Body of pancreas (tissue), 4 donors: ENCODE measurements at regions not wholly inside any gene's neighbourhood (a gene's known extent, or its start where the extent isn't known, plus 50 kb on each side); places are given as distances from the start of the nearest gene placed in this dataset.

ENCODE experiments used
- ATAC-seq: fragments of 150-250 bp; one replicate; pipeline ENCODE4 v1.9.1; 2016
- DNase-seq, 4 donors: peaks; one replicate each; pipeline ENCODE4 v3.0.0-alpha.2; 2019
- H3K27ac ChIP-seq, 4 donors: fragments of 200-600 bp; sonication (generic); 1 replicate in 3 of 4; 2 replicates in 1 of 4; pipeline versions ENCODE4 v1.5.1 to v1.6.1; 2016 to 2019; ENCODE audit warnings: mild to moderate bottlenecking in 1 of 4, mixed read lengths in 1 of 4, moderate library complexity in 1 of 4
- H3K27me3 ChIP-seq, 2 donors: fragments of 200-600 bp; sonication (generic); one replicate each; pipeline ENCODE4 v1.6.0; 2016; ENCODE audit warnings: mild to moderate bottlenecking in 1 of 2
- H3K36me3 ChIP-seq, 2 donors: fragments of 200-600 bp; sonication (generic); replicated peaks in 1 of 2; 2 replicates each; pipeline ENCODE4 v1.5.1; 2016; ENCODE audit warnings: low read depth in 2 of 2; ENCODE audit not compliant: insufficient read depth in 1 of 2
- H3K4me1 ChIP-seq: fragments of 200-600 bp; sonication (generic); one replicate; pipeline ENCODE4 v1.6.0; 2016
- H3K4me3 ChIP-seq, 2 donors: fragments of 200-600 bp; sonication (generic); 1 replicate in 1 of 2; 2 replicates in 1 of 2; pipeline ENCODE4 v1.5.1; 2016 to 2019
- H3K9me3 ChIP-seq, 3 donors: fragments of 200-600 bp; sonication (generic); 1 replicate in 2 of 3; 2 replicates in 1 of 3; pipeline ENCODE4 v1.5.1; 2016
- POLR2A ChIP-seq, 3 donors: fragments of 450-650 bp; IDR thresholded peaks; one replicate each; pipeline ENCODE4 v1.6.1; 2016; ENCODE audit warnings: antibody characterized with exemption in 3 of 3, mild to moderate bottlenecking in 2 of 3
- WGBS, 2 donors: methylation state at CpG; one replicate each; pipeline ENCODE4 v1.1.5; 2017; 5-methylcytosine and 5-hydroxymethylcytosine counted together
- intact Hi-C: fragments of 100-400 bp; cut with DNase I; formaldehyde crosslinking; loops from one replicate; pipeline ENCODE4 v1.15.1; 2023
- TF ChIP-seq, protein P1 (sequence below), 7 experiments: fragments of 450-650 bp in 4 of 7; fragments of 200-600 bp in 3 of 7; sonication (generic) in 3 of 7; IDR thresholded peaks; one replicate each; pipeline ENCODE4 v1.5.1; 2016 to 2019; ENCODE audit warnings: antibody characterized with exemption in 7 of 7

DNA sequence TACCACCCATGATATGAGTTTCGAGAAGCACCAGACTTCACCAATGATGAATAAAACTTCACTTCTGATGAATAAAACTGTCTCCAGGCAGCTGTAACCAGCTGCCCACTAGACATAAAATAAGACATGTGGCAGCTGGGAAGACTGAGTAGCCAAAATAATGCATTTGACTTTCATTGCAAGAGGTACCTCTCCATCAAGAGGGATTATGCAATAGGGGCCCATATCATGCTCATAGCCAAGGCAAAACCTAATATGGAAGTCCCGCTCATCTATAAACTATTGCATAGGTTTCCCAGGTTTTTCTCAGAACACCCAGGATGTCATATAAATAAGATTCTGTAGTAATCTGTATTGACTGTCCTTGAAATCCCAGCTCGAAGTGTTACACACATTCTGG lies 155.5 kb downstream of the SIM1 start:
- Histone ChIP-seq H3K27ac (no peak overlapping the region), H3K9me3 (no peaks in the 10 kb centered on the region), H3K27me3 (no peaks in the 10 kb centered on the region), H3K4me1 (no peaks in the 10 kb centered on the region), H3K36me3 (no peaks in the 10 kb centered on the region), H3K4me3 (no peak overlapping the region)
- no peak for ATAC-seq
- TF ChIP-seq, protein P1, sequence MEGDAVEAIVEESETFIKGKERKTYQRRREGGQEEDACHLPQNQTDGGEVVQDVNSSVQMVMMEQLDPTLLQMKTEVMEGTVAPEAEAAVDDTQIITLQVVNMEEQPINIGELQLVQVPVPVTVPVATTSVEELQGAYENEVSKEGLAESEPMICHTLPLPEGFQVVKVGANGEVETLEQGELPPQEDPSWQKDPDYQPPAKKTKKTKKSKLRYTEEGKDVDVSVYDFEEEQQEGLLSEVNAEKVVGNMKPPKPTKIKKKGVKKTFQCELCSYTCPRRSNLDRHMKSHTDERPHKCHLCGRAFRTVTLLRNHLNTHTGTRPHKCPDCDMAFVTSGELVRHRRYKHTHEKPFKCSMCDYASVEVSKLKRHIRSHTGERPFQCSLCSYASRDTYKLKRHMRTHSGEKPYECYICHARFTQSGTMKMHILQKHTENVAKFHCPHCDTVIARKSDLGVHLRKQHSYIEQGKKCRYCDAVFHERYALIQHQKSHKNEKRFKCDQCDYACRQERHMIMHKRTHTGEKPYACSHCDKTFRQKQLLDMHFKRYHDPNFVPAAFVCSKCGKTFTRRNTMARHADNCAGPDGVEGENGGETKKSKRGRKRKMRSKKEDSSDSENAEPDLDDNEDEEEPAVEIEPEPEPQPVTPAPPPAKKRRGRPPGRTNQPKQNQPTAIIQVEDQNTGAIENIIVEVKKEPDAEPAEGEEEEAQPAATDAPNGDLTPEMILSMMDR (IDR thresholded peaks at IDR 0.05): no peak
- TF ChIP-seq POLR2A (IDR thresholded peaks at IDR 0.05): no peak
- intact Hi-C loops: no loop called here
- 61 to 83% methylated on average over 3 of the region's 3 CpGs for WGBS, 2 donors
- no peak for DNase-seq

DNA sequence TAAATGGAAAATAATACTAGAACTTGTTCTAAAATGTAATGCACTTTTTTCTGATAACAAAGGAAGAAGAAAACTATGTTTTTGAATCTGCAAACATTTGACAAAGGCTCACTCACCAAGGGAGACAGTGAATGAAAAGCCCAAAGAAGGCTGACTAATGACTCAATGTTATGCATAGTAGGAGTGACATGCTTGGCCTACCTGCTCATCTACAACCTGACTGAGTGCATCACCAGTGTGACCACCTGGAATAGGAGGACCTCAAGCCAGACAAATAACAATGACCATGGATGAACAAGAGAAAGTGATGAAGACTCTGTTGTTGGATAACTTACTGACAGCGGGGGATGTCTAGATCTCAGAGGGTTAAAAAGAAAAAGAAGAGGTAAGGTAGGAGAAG lies 157.2 kb downstream of the SIM1 start:
- 96% methylated on average over 1 of the region's 1 CpG for WGBS, 2 donors
- no peak for ATAC-seq
- TF ChIP-seq, protein P1 (IDR thresholded peaks at IDR 0.05): no peak
- no peak for TF ChIP-seq POLR2A (IDR thresholded peaks at IDR 0.05)

DNA sequence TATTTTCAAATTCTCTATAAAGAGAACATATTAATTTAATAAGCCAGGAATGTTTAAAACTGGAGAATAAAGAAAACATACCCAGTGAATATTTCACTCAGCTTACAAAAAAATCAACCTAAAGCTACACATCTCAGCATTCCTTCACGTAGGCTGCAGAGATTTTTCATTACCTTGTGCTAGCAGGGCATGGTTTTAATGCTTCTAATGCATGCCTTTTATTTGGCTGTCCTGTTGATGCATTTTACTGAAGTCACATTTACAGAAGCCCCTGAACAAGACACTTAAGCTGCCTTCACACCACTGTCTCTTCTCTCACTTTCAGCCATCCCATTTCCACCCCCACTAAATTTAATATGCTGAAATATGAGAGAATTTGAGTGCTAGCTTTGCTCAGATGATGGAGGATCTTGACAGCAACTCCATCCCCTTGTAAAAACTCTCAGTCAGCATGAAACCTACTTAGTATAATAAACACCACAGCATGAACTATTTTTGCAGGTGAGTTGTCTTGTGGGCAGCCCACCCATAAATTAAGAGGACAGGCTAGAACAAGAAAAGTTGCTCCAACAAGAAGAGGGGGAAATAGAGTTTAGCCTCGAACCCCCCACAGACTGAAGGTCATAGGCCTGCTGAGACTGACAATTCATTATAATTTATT lies 159.4 kb downstream of the SIM1 start:
- Histone ChIP-seq H3K27ac (no peak overlapping the region), H3K36me3 (no peaks in the 10 kb centered on the region), H3K4me3 (no peak overlapping the region), H3K27me3 (no peaks in the 10 kb centered on the region), H3K9me3 (no peaks in the 10 kb centered on the region), H3K4me1 (no peaks in the 10 kb centered on the region)
- ATAC-seq: no peak
- no peak for TF ChIP-seq POLR2A (IDR thresholded peaks at IDR 0.05)
- no peak for DNase-seq
- intact Hi-C loops: no loop called here
- 60 to 66% methylated on average over 2 of the region's 2 CpGs for WGBS, 2 donors

More for the DNA sequence above, 157.2 kb downstream of the SIM1 start:
- Histone ChIP-seq H3K36me3 (no peaks in the 10 kb centered on the region), H3K4me3 (no peak overlapping the region), H3K27me3 (no peaks in the 10 kb centered on the region), H3K27ac (no peak overlapping the region), H3K4me1 (no peaks in the 10 kb centered on the region), H3K9me3 (no peaks in the 10 kb centered on the region)
- DNase-seq: no peak
- intact Hi-C loops: no loop called here

DNA sequence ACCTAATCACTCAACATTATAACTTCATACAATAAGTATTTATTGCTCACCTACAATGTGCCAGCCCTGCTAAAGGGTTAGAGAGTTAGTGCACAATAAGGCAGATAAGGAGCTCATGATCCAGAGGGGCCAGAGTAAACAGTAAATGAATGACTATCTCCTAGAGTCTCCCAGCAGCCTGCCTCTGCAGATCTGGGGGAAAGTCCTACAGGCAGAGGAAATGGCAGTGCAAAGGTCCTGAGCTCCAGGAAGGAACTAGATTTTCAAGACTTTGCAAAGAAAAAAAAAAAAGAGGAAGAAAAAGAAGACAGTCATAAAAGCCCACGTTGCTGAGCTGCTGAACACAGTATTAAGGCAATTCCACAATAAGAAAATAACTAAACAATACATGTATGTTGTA lies 160.1 kb downstream of the SIM1 start:
- TF ChIP-seq POLR2A (IDR thresholded peaks at IDR 0.05): no peak
- TF ChIP-seq, protein P1 (IDR thresholded peaks at IDR 0.05): no peak
- Histone ChIP-seq H3K27ac (no peak overlapping the region), H3K4me1 (no peaks in the 10 kb centered on the region), H3K9me3 (no peaks in the 10 kb centered on the region), H3K4me3 (no peak overlapping the region), H3K27me3 (no peaks in the 10 kb centered on the region), H3K36me3 (no peaks in the 10 kb centered on the region)
- WGBS, 2 donors: 35 to 41% methylated on average over 1 of the region's 1 CpG
- no peak for ATAC-seq
- intact Hi-C loops: no loop called here
- DNase-seq: no peak

DNA sequence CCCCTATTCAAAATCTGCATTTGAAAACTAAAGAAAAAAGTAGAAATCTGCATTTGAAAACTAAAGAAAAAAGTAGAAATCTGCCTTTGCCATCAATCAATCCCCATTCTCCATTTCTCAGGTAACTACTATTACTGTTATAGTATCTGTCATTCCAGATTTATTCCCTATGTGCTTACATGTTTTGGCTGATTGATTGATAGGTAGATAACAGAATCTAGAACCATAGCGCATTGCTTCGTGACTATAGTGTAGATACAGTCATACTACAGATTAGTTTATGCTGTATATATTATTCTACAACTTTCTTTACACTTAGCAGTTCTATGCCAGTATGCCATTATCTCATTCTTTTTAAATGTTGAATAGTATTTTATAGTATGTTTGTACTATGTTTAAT lies 163.0 kb downstream of the SIM1 start:
- 58 to 83% methylated on average over 2 of the region's 2 CpGs for WGBS, 2 donors
- ATAC-seq (no peak), DNase-seq (no peak)
- Histone ChIP-seq H3K27ac (no peak overlapping the region), H3K27me3 (no peaks in the 10 kb centered on the region), H3K36me3 (no peaks in the 10 kb centered on the region), H3K9me3 (no peaks in the 10 kb centered on the region), H3K4me3 (no peak overlapping the region), H3K4me1 (no peaks in the 10 kb centered on the region)
- TF ChIP-seq, protein P1 (IDR thresholded peaks at IDR 0.05): no peak
- TF ChIP-seq POLR2A (IDR thresholded peaks at IDR 0.05): no peak
- intact Hi-C loops: no loop called here
